Endothelial cell of umbilical vein (primary cell): ENCODE measurements at regions not wholly inside any gene's neighbourhood (a gene's known extent, or its start where the extent isn't known, plus 50 kb on each side); places are given as distances from the start of the nearest gene placed in this dataset.

Experiments
- CTCF ChIP-seq, 2 donors: IDR thresholded peaks; 1 replicate in 1 of 2; 2 replicates in 1 of 2; pipeline ENCODE4 v1.5.1; 2011; ENCODE audit warnings: low read length in 2 of 2, mild to moderate bottlenecking in 2 of 2, moderate library complexity in 2 of 2, control low read depth in 1 of 2, inconsistent platforms in 1 of 2, low read depth in 1 of 2; ENCODE audit not compliant: insufficient read depth in 1 of 2; ENCODE audit errors: extremely low read depth in 1 of 2
- POLR2AphosphoS5 ChIP-seq: IDR thresholded peaks from 2 replicates; pipeline ENCODE4 v1.6.1; 2012; ENCODE audit warnings: low read depth, mild to moderate bottlenecking, control low read depth, low read length, moderate library complexity; ENCODE audit not compliant: insufficient read depth

- TF ChIP-seq POLR2AphosphoS5 (no peak), CTCF (IDR thresholded peaks at IDR 0.05; ENCODE audit: extremely low read depth in 1 of 2, insufficient read depth in 1 of 2, low read depth in 1 of 2, low read length in 2 of 2) (no peak)
These were observed 119.3 kb upstream of the FRMD4A start for GRCh38 chr10:14450041-14450491.
